ENCODE measurements at regions not wholly inside any gene's neighbourhood (a gene's known extent, or its start where the extent isn't known, plus 50 kb on each side); places are given as distances from the start of the nearest gene placed in this dataset.
"Not testable (repeated sequence)": the region's sequence is repeated elsewhere in the genome, so short reads cannot be mapped to it uniquely, and the experiment has no call there.

DNA sequence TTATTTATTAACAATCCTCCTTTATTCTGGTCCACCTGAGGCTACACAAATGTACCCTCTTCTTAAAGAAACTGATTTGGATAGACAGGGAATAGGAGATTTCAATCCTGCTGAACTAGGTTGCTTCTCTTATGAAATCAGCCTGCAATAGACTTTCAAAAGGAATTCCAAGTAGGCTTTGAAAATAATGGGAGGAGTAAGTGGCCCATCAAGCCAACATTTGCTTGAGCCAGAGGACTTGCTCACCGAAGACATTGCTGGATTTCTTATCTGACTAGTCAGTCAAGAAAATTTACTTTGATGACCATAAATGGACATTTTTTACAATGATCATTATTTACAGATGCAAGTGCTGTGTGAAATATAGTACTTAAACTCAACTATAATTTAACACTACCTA, 82.8 kb upstream of the RASSF8 start:
- no peak for DNase-seq (ENCODE audit: low spot score)

DNA sequence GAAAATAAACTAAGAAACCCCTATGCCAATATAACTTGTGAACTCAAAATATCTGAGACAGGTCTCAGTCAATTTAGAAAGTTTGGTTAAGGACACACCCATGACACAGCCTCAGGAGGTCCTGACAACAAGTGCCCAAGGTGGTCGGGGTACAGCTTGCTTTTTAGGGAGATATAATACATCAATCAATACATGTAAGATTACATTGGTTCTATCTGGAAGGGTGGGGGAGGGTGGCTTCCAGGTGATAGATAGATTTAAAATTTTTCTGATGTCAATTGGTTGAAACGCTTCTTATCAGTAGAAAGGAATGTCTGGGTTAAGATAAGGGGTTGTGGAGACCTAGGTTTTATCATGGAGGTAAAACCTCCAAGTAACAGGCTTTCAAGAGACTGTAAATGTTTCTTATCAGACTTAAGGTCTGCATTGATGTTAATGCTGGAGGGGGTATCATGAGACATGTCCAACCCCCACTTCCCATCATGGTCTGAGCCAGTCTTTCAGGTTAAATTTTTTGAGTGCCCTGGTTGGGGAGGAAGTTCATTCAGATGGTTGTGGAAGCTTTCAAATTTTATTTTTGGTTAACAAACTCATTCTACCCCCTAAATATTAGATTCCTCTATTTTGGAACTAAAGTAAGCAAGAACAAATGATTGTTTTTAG, 82.0 kb upstream of the RASSF8 start:
- DNase-seq (ENCODE audit: low spot score), result no peak

DNA sequence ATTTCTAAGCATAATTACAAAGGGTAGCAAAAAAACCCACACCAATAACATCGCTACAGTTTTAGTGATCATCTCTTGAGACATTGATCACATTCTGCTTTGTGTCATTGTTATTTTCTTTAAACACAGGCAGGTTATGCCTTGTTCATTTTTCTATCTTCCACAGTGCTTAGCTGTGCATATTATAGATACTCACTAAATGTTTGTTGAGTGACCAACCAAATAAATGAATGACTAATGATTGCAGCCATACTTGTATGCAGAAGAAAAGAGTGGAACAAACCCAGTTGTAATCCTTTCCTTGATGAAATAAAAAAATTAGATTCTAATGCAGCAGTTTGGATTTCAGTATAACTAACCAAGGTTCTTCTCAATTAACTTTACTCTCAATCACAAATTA, 81.0 kb upstream of the RASSF8 start:
- no peak for DNase-seq (ENCODE audit: low spot score)

DNA sequence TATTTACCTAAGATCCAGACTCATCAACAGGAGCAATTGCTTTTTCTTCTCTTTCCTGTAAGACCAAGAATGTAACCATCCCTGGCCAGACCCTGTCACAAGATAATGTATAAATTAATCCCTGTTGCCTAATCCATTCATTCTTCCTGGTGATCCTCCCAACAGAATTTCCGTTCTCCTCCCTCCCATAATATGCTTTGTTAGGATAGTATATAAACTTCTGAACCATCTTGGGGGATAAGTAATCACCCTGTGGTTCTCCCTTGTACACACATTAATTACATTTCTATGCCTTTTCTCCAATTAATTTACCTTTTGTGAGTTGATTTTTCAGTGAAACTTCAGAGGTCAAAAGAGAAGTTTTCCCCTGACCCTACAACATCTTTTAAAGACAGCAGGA, 76.2 kb upstream of the RASSF8 start:
- DNase-seq (ENCODE audit: low spot score), result no peak

DNA sequence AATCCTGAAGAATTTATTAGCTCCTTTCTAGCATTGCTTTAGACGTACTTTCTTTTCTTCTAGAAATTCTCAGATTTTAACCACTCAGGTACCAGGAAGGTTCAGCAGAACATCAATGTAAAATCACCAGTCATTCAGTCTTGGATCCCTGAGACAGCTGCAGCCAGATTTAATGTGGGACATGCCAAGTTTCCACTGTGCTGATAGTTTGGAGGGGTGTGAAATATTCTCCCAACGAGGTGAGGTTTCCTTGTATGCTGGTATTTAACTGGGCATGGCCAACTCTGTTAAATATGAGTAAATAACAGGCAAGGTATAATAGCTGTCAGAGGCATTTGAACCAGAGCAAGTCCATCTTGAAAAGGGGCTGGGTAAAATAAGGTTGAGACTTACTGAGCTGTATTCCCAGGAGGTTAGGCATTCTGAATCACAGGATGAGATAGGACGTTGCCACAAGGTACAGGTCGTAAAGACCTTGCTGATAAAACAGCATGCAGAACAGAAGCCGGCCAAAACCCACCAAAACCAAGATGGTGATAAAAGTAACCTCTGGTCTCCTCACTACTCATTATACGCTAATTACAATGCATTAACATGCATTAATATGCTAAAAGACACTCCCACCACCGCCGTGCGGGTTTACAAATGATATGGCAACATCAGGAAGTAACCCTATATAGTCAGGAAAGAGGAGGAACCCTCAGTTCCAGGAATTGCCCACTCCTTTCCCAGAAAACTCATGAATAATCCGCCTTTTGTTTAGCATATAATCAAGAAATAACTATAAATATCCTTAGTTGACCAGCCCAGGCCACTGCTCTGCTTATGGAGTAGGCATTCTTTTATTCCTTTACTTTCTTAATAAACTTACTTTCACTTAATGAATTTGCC, 75.2 kb upstream of the RASSF8 start:
- no peak for DNase-seq (ENCODE audit: low spot score)

DNA sequence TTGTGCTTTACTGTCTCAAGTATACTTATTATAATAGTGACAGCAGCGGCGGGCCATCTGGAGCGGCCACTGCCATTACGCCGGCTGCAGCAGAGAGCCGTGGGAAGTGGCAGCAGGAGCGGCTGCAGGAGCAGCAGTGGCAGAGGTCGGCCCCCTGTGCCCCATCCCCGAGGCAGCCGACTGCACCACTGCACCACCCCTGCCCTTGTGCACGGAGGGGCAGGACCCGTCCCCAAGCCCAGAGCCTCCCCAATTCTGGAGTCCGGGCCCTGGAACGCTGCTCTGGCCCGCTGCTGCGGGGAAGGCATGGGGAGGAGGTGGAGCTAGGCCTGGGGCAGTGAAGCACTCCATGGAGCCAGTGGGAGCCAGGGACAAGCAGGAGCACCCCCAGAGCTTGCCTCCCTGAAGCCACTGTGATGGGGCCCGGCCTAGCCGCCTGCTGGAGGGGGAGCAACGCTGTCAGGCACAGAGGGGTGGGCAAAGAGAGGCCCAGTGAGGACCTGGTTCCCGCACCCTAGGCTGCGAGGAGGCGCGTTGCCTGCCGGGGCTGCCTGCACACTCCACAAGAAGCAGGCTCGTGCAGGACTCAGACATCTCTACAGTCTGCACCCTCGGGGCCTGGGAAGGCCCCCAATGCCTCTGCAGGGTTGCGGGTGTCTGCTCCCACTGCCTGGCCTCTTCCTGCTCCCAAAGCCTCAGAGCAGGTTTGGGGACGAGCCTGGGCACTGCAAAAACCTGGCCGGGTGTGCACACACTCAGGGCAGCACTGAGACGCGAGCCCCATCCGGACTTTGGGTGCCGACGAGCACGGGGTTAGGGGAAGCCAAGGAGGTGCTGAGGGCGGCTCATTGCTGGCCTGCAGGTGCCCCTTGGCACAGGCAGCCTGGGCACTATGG, 74.2 kb upstream of the RASSF8 start:
- no peak for DNase-seq (ENCODE audit: low spot score)

DNA sequence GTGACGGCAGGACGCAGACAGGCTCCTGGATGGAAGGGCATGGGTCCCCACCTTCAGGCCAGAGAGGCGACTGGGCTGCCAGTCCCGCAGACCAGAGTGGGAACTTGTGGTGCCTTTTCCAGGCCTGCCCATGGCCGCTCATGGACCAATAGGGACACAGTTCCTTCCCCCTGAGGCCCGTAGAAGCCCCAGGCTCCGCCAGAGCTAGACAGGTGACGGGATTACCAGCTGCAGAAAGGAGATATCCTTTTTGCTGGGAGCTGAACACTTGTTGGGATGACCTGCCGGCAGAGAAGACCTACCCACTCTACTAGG, 73.6 kb upstream of the RASSF8 start:
- DNase-seq (ENCODE audit: low spot score), result no peak

DNA sequence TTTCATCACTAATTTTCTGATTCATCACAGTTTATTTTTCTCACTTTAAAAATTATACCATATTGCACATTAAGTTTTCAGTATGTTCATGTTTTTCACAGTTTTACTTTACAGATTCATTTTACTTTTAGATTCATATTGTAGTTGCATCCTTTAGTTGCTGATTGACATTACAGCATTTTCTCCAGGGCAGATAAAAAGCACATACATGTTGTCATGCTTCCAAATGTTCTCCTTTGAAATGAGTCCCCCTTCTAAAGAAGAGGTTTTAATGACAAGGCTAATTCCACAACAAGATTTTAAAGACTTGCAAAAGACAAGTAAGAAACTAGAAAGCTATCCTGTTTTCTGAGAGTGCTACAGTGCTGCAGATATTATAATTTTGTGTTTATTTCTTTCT, 72.1 kb upstream of the RASSF8 start:
- DNase-seq (ENCODE audit: low spot score), result no peak

DNA sequence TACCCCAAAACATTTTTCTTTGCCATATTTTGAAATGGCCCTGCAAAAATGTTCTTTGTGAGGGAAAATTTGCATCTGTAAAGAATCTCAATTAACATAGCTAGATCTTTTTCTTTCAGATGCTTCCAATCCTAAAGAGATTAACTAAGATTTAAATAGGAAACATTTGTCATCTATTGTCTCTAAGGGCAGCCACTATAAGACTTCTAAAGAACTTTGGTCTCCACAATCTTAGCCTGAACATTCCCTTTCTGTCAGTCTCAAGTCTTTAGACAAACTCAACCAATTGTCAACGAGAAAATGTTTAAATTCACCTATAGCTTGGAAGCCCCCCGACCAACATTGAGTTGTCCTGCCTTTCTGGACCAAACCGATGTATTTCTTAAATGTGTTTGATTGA, 71.1 kb upstream of the RASSF8 start:
- DNase-seq (ENCODE audit: low spot score), result no peak

DNA sequence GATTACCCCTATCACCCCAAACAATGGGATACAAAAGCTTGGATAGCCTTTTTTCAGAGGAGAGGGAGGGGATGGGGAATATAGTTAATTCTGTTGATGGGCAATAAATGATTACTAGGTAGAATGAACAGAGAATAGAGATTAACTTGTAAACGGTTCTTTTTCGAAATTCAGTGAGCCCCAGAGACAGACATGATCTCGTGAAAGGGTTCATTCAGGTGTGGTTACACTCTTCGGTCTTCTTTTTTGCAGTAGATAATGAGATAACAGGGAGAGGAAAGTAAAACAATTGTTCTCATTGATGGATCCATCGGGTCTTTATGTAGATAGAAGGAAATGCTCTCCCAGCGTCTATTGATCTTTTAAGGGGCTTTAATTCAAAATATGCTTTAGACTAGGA, 69.3 kb upstream of the RASSF8 start:
- DNase-seq (ENCODE audit: low spot score), result no peak

DNA sequence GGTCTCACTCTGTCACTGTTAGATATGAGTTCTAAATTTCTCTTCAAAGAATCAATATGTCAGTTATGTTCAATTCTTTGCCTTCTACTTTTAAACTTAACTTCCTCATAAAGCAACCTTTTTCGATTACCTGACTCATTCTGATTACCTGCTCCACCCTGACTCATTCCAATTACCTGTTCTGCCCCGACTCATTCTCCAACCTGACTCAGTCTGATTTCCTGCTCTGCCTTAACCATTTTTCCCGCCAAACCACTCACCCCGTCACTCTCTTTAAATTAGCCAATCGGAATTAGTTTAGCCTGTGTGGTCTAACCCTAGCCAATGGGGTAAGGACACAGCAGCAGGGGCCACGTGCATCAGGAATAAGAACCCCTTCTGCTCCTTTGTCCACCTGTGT, 67.4 kb upstream of the RASSF8 start:
- not testable (repeated sequence) for DNase-seq (ENCODE audit: low spot score)

DNA sequence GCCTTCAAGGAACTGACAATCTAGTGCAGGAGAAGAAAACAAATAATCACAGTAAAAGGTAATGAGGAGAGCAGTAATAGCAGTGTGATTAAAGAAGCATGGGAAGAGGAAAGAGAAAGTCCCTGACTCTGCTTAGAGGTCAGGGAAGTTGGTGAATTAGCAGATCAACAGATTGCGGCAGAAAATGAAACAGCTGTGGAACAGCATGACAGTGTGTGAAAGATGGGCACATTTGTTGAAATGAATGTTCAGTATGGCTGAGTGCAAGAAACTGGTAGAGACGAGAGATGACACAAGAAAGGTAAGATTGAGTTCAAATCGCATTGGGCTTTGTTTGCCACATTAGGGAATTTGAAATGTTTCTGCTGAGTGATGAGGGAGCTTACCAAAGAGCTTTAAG, 63.7 kb upstream of the RASSF8 start:
- DNase-seq (ENCODE audit: low spot score), result no peak

DNA sequence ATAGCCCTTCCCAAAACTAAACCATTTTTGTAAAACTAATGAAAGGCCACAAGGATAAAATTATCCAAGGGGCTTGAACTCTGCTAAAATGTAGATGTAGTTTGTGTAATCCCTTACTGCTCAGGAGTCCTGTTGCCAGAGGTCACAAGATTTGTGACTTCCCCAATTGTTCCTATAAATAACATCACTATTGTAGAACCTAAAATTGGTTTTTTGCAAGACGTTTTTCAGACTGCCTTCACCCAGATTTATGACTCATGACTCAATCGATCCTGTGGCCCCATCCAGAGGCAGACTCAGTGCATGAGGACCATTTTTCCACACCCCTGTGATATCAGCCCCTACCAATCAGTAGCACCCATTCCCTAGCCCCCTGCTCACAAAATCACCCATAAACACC, 61.5 kb upstream of the RASSF8 start:
- DNase-seq (ENCODE audit: low spot score), result no peak

DNA sequence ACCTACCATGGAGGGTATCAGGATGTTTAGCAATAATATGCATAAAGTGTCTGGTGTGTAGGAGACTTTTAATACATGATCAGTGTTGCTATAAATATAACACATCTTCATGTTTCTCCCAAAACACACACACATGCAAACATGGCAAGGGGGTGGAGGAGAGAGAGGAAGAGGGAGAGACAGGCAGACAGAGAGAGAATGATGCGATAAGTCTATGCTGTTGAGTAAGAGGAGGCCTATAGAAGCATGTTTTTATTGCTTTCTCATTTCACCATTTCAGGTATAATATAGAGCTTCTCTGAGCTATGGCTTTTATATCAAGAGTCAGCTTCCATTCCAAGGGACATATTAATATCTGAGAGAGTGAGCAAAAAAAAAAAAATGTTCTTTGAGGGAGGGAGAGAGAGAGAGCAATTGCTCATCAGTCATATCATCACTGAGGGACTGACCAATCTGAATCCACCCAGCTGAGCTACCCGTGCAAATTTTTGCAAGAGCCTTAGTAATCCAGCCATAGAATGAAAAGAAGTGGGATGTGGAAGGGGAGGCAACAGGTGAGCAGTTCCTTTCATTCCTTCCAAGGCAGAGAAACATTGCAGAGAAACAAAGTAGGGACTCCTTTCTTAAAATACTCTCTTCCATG, 54.8 kb upstream of the RASSF8 start:
- peak; percentile 67 for DNase-seq (ENCODE audit: low spot score)

DNA sequence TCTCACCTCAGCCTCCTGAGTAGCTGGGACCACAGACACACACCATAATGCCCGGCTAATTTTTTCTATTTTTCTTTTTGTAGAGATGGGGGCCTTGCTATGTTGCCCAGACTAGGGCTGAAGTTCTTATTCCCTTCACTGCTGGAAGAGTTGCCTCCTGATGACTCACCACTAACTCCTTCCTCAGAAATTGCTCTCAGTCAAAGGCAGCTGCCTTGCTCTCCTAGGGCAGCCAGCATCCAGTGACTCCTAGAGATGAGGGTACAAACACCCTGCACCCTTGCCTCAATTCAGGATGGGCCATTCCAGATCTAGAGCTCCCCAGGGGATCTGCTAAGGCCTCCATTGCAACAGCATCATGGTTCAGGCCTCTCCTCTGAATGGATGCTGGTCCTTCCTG, 54.0 kb upstream of the RASSF8 start:
- no peak for DNase-seq (ENCODE audit: low spot score)

DNA sequence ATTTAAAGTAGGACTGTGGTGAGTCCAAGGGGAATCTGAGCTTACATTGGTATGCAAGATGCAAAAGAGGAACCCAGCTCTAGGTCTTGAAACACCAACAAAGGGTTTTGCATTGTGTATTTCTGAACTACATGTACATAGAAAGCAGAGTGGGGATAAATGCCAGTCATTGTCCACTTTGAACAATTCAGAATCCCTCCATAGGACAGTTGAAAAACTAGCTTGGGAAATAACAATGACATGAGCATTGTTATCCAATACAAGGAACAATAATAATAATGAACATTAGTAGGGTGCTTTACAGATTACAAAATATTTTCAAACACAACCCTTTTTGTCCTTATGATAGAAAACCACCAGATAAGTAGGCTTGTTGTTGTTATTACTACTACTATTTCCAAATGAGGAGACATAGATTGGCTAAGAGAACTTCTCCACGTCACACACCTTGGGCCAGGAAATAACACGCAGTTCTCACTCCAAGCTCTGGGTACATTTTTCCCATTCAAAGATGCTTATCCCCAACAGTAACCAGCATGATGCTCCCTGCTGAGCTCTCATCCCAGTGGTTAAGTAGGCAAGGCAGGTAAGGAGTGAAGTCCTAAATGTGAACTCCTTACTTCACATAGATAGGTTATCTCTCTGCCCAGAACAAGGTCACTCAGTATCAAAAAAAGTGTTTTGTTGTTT, 51.7 kb upstream of the RASSF8 start:
- no peak for DNase-seq (ENCODE audit: low spot score)
